ENCODE measurements at regions not wholly inside any gene's neighbourhood (a gene's known extent, or its start where the extent isn't known, plus 50 kb on each side); places are given as distances from the start of the nearest gene placed in this dataset.

GRCh38 chr6:4581468-4582385, 194.5 kb upstream of the CDYL start:
- H3K36me3 Mint-ChIP-seq (ENCODE audit: insufficient read depth in 2 of 2) = no peaks in the 10 kb centered on the region
- H3K27ac Mint-ChIP-seq = no peak overlapping the region
- H3K4me3 Mint-ChIP-seq = no peak overlapping the region
- ATAC-seq (replicated peaks in 1 of 2) (no peak), DNase-seq (no peak)
- peaks cover 17% of the 10 kb centered on the region for H3K27me3 Mint-ChIP-seq (ENCODE audit: low read depth)
- H3K9me3 Mint-ChIP-seq = no peaks in the 10 kb centered on the region
- H3K4me1 Mint-ChIP-seq (ENCODE audit: low read depth) = no peaks in the 10 kb centered on the region

DNA sequence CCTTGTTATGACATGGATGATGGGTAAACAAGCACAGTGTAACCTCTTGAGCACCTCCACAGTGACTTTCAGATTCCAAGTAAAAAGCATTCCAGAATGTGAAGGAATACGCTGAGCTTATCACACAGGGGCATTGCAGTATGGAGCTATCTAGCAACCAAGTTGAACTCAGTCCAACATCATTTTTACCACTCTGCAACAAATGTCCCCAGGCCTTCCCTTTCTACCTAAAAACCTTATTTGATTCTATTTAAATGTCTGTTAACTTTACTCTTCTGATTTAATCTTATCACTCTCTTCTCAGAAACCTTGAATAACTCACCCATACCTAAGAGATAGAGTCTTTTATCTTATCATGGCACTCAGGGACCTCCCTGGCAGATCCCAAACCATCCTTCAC, 195.8 kb upstream of the CDYL start:
- H3K4me1 Mint-ChIP-seq (ENCODE audit: low read depth) = no peaks in the 10 kb centered on the region
- no peaks in the 10 kb centered on the region for H3K36me3 Mint-ChIP-seq (ENCODE audit: insufficient read depth in 2 of 2)
- H3K9me3 Mint-ChIP-seq = peaks cover 3% of the 10 kb centered on the region in 2 donors
- ATAC-seq (replicated peaks in 1 of 2) (no peak), DNase-seq (no peak)
- no peak overlapping the region for H3K27ac Mint-ChIP-seq
- H3K4me3 Mint-ChIP-seq = no peak overlapping the region
- peaks cover 29% of the 10 kb centered on the region for H3K27me3 Mint-ChIP-seq (ENCODE audit: low read depth)

DNA sequence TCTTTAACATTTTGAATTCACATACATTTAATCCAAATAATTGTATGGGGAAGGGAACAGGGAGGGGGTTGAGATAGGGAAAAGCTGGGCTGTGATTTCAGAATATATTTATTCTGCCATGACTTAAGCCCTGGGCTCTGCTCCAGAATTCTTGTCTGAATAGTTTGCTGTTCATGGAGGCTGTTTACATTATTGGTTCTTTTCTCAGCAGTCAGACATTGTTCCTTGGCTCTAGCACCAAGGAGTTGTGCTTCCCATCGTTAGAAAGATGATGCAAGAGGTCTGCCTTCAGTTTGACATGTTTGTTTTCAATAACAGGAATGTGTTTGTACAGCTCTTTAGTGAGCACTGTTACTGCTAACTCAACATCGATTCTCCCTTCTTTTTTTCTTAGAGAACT, 198.8 kb upstream of the CDYL start:
- ATAC-seq (replicated peaks in 1 of 2) = no peak

GRCh38 chr6:4575714-4576113, 200.5 kb upstream of the CDYL start:
- Mint-ChIP-seq H3K36me3 (ENCODE audit: insufficient read depth in 2 of 2) (peaks cover 2 to 11% of the 10 kb centered on the region in 2 donors), H3K4me3 (no peak overlapping the region), H3K9me3 (peaks cover 7 to 12% of the 10 kb centered on the region in 2 donors), H3K27ac (no peak overlapping the region), H3K4me1 (ENCODE audit: low read depth) (no peaks in the 10 kb centered on the region), H3K27me3 (ENCODE audit: low read depth) (peaks cover 22% of the 10 kb centered on the region)
- ATAC-seq (replicated peaks in 1 of 2) (no peak), DNase-seq (no peak)

More for the DNA sequence above, 198.8 kb upstream of the CDYL start:
- Mint-ChIP-seq H3K27me3 (ENCODE audit: low read depth) (peaks cover 29% of the 10 kb centered on the region), H3K4me1 (ENCODE audit: low read depth) (no peaks in the 10 kb centered on the region), H3K36me3 (ENCODE audit: insufficient read depth in 2 of 2) (peaks cover 0 to 2% of the 10 kb centered on the region in 2 donors), H3K27ac (no peak overlapping the region), H3K4me3 (no peak overlapping the region), H3K9me3 (peaks cover 3 to 5% of the 10 kb centered on the region in 2 donors)
- no peak for DNase-seq

DNA sequence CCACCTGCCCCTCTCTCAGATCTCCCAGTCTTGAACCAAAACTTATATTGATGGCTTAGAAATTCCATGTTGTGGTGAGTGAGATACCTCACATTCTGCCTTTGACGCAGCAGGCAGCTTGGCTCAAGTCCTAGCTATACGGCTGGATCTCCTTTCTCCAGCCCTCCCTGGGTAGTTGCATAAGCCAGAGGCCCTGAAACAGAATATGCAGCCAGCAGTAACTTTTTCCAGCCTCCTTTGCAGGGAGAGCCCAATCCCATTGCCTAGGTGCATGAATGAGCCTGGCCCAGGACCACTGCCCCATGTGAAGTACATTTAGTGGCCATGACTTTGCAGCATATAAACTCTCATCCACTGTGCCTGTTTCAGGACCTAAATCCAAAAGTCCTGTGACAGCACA, 202.2 kb upstream of the CDYL start:
- Mint-ChIP-seq H3K9me3 (peaks cover 7 to 14% of the 10 kb centered on the region in 2 donors), H3K27ac (no peak overlapping the region), H3K4me3 (no peak overlapping the region), H3K36me3 (ENCODE audit: insufficient read depth in 2 of 2) (peaks cover 2 to 11% of the 10 kb centered on the region in 2 donors), H3K4me1 (ENCODE audit: low read depth) (no peaks in the 10 kb centered on the region), H3K27me3 (ENCODE audit: low read depth) (peaks cover 22% of the 10 kb centered on the region)
- DNase-seq (no peak), ATAC-seq (replicated peaks in 1 of 2) (no peak)

GRCh38 chr6:4571011-4571410, 205.2 kb upstream of the CDYL start:
- DNase-seq (no peak), ATAC-seq (replicated peaks in 1 of 2) (no peak)
- Mint-ChIP-seq H3K27me3 (ENCODE audit: low read depth) (peaks cover 7% of the 10 kb centered on the region), H3K4me3 (no peak overlapping the region), H3K9me3 (peaks cover 7 to 14% of the 10 kb centered on the region in 2 donors), H3K4me1 (ENCODE audit: low read depth) (no peaks in the 10 kb centered on the region), H3K36me3 (ENCODE audit: insufficient read depth in 2 of 2) (peaks cover 2 to 11% of the 10 kb centered on the region in 2 donors), H3K27ac (no peak overlapping the region)

GRCh38 chr6:4568138-4568537, 208.1 kb upstream of the CDYL start:
- H3K27ac Mint-ChIP-seq = no peak overlapping the region
- no peak for ATAC-seq (replicated peaks in 1 of 2)
- no peak for DNase-seq

DNA sequence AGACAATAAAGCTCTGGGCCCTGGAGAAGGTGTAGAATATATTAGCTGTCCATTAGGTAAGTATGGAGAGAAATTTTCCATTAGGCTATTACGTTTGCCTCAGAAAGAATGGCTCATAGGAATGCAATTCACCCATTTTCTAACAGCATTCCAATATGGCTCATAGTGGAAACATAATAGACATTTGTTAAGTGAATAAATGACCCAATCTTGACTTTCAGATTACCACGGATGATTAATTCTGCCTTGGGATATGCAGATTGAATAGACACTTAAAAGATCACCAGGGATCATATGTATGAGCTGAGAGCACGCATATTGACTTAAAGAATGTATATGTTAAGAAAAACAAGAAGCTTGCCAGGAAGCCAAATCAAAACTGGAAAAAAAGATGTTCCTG, 209.1 kb upstream of the CDYL start:
- H3K36me3 Mint-ChIP-seq (ENCODE audit: insufficient read depth in 2 of 2) = peaks cover 2 to 10% of the 10 kb centered on the region in 2 donors
- no peak overlapping the region for H3K27ac Mint-ChIP-seq
- H3K27me3 Mint-ChIP-seq (ENCODE audit: low read depth) = peaks cover 12% of the 10 kb centered on the region
- ATAC-seq (replicated peaks in 1 of 2) (no peak), DNase-seq (no peak)
- H3K9me3 Mint-ChIP-seq = peaks cover 2 to 11% of the 10 kb centered on the region in 2 donors
- no peaks in the 10 kb centered on the region for H3K4me1 Mint-ChIP-seq (ENCODE audit: low read depth)
- H3K4me3 Mint-ChIP-seq = no peak overlapping the region

More at GRCh38 chr6:4568138-4568537, 208.1 kb upstream of the CDYL start:
- H3K9me3 Mint-ChIP-seq = peaks cover 2 to 11% of the 10 kb centered on the region in 2 donors
- H3K27me3 Mint-ChIP-seq (ENCODE audit: low read depth) = peaks cover 9% of the 10 kb centered on the region
- no peaks in the 10 kb centered on the region for H3K4me1 Mint-ChIP-seq (ENCODE audit: low read depth)
- H3K36me3 Mint-ChIP-seq (ENCODE audit: insufficient read depth in 2 of 2) = peaks cover 2 to 10% of the 10 kb centered on the region in 2 donors
- no peak overlapping the region for H3K4me3 Mint-ChIP-seq

- H3K27ac Mint-ChIP-seq = no peak overlapping the region
- no peaks in the 10 kb centered on the region for H3K4me1 Mint-ChIP-seq (ENCODE audit: low read depth)
- H3K9me3 Mint-ChIP-seq = peaks cover 0 to 2% of the 10 kb centered on the region in 2 donors
- DNase-seq (no peak), ATAC-seq (replicated peaks in 1 of 2) (no peak)
- peaks cover 17% of the 10 kb centered on the region for H3K27me3 Mint-ChIP-seq (ENCODE audit: low read depth)
- H3K36me3 Mint-ChIP-seq (ENCODE audit: insufficient read depth in 2 of 2) = peaks cover 0 to 2% of the 10 kb centered on the region in 2 donors
- no peak overlapping the region for H3K4me3 Mint-ChIP-seq
These were observed 210.6 kb upstream of the CDYL start for GRCh38 chr6:4565301-4566250.

DNA sequence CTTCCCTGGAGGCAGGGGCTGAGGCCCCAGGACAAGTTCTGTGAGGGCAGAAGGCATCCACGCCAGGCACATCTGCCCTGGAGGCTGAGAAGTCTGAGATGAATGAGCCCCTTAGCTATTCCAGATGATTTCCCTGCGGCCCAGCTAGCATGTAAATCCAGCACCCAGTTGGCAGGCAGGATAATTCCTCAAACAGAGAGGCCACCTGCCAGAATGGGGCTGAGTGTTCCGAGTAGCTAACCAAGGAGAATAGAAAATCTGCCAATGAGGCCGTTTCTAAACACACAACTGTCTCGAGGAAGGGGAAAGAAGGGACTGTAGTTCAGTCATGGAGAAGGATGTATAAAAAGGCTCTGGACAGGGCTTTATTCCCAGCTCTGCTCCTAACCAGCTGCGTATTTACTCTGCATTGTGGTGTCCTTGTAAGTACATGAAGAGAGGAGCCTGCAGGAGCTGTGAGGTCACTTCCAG, 211.4 kb upstream of the CDYL start:
- no peaks in the 10 kb centered on the region for H3K4me1 Mint-ChIP-seq (ENCODE audit: low read depth)
- DNase-seq = no peak
- peaks cover 0 to 2% of the 10 kb centered on the region in 2 donors for H3K36me3 Mint-ChIP-seq (ENCODE audit: insufficient read depth in 2 of 2)
- H3K27ac Mint-ChIP-seq = no peak overlapping the region
- ATAC-seq (replicated peaks in 1 of 2) = no peak
- H3K9me3 Mint-ChIP-seq = no peaks in the 10 kb centered on the region
- H3K4me3 Mint-ChIP-seq = no peak overlapping the region
- H3K27me3 Mint-ChIP-seq (ENCODE audit: low read depth) = peaks cover 18% of the 10 kb centered on the region

- Mint-ChIP-seq H3K27ac (no peak overlapping the region), H3K4me3 (no peak overlapping the region), H3K36me3 (ENCODE audit: insufficient read depth in 2 of 2) (peaks cover 0 to 2% of the 10 kb centered on the region in 2 donors), H3K27me3 (ENCODE audit: low read depth) (peaks cover 18% of the 10 kb centered on the region), H3K4me1 (ENCODE audit: low read depth) (no peaks in the 10 kb centered on the region), H3K9me3 (no peaks in the 10 kb centered on the region)
- ATAC-seq (replicated peaks in 1 of 2) (no peak), DNase-seq (no peak)
These were observed 212.3 kb upstream of the CDYL start for GRCh38 chr6:4563877-4564276.

- Mint-ChIP-seq H3K27ac (no peak overlapping the region), H3K4me3 (no peak overlapping the region), H3K9me3 (no peaks in the 10 kb centered on the region), H3K36me3 (ENCODE audit: insufficient read depth in 2 of 2) (peaks cover 0 to 2% of the 10 kb centered on the region in 2 donors), H3K4me1 (ENCODE audit: low read depth) (no peaks in the 10 kb centered on the region), H3K27me3 (ENCODE audit: low read depth) (peaks cover 22% of the 10 kb centered on the region)
- ATAC-seq (replicated peaks in 1 of 2) (no peak), DNase-seq (no peak)
These were observed 213.0 kb upstream of the CDYL start for GRCh38 chr6:4563156-4563555.

All from activated T-cell treated with anti-CD3 and anti-CD28 coated beads, Interleukin-2, amount 50 U/mL, for 72 hours (primary cell).